Panc1 (cell line): ENCODE measurements at regions not wholly inside any gene's neighbourhood (a gene's known extent, or its start where the extent isn't known, plus 50 kb on each side); places are given as distances from the start of the nearest gene placed in this dataset.

ENCODE experiments used
- ATAC-seq: fragments of 200-7000 bp; cut with Tn5 transposase; 2 replicates; pipeline ENCODE4 v1.9.1; 2020; ENCODE audit warnings: mild to moderate bottlenecking, moderate library complexity
- BruUV-seq: library from RNA; stranded (reverse); fragments of 400-500 nt; replicated peaks from 2 replicates; lab custom pipeline; 2021; lab: Mats Ljungman, UMichigan
- CTCF ChIA-PET: fragments of 300-600 bp; sonication (Branson Sonifier 250); formaldehyde crosslinking; loops from one replicate; lab custom pipeline; 2022; ENCODE audit warnings: antibody characterized with exemption; lab: Charles Lee
- POLR2A ChIA-PET: fragments of 300-600 bp; sonication (Branson Sonifier 250); formaldehyde crosslinking; loops from one replicate; lab custom pipeline; 2022; ENCODE audit warnings: antibody characterized with exemption; lab: Charles Lee
- DNase-seq: peaks from one replicate; pipeline ENCODE4 v3.0.0-alpha.2; 2010; ENCODE audit warnings: low read depth, low spot score
- H3K27ac ChIP-seq: 2 replicates; pipeline ENCODE4 v1.5.1; 2011; ENCODE audit warnings: mild to moderate bottlenecking, low read length, inconsistent platforms
- H3K27me3 ChIP-seq: fragments of 200-500 bp; sonication (Bioruptor generic); 2 replicates; pipeline ENCODE4 v1.6.0; 2014; ENCODE audit warnings: low read length, inconsistent platforms; ENCODE audit not compliant: control insufficient read depth, insufficient read depth
- H3K36me3 ChIP-seq: fragments of 200-500 bp; sonication (Bioruptor generic); 2 replicates; pipeline ENCODE4 v1.5.1; 2014; ENCODE audit warnings: inconsistent platforms, mild to moderate bottlenecking, low read length, moderate library complexity; ENCODE audit not compliant: control insufficient read depth, insufficient read depth
- H3K4me1 ChIP-seq: 2 replicates; pipeline ENCODE4 v1.5.1; 2011; ENCODE audit warnings: inconsistent platforms, mild to moderate bottlenecking, low read length, moderate library complexity; ENCODE audit not compliant: control insufficient read depth, insufficient read depth
- H3K4me3 ChIP-seq, 2 experiments: 2 replicates each; pipeline ENCODE4 v1.5.1; 2011 to 2012; ENCODE audit warnings: low read depth in 2 of 2, low read length in 2 of 2, mild to moderate bottlenecking in 2 of 2, inconsistent platforms in 1 of 2, moderate library complexity in 1 of 2
- H3K9me3 ChIP-seq: fragments of 200-500 bp; sonication (Bioruptor generic); 2 replicates; pipeline ENCODE4 v1.5.1; 2014; ENCODE audit warnings: low read depth, mild to moderate bottlenecking, inconsistent platforms, low read length, moderate library complexity; ENCODE audit not compliant: control insufficient read depth, insufficient read depth
- CTCF ChIP-seq: fragments of 450-650 bp; IDR thresholded peaks from 2 replicates; pipeline ENCODE4 v1.5.1; 2017; ENCODE audit warnings: mild to moderate bottlenecking
- POLR2AphosphoS5 ChIP-seq: IDR thresholded peaks from 2 replicates; pipeline ENCODE4 v1.6.1; 2012; ENCODE audit warnings: mild to moderate bottlenecking, low read depth, low read length, moderate library complexity
- REST ChIP-seq, 2 experiments: IDR thresholded peaks; 2 replicates each; pipeline ENCODE4 v1.6.1; 2011 to 2012; ENCODE audit warnings: low read depth in 2 of 2, control low read depth in 1 of 2, low read length in 1 of 2, mild to moderate bottlenecking in 1 of 2, moderate library complexity in 1 of 2; ENCODE audit not compliant: insufficient read depth in 1 of 2
- SIN3A ChIP-seq: IDR thresholded peaks from 2 replicates; pipeline ENCODE4 v1.6.1; 2012; ENCODE audit warnings: low read depth, mild to moderate bottlenecking, low read length, moderate library complexity, borderline replicate concordance; ENCODE audit not compliant: insufficient read depth
- TCF7L2 ChIP-seq: IDR thresholded peaks from 2 replicates; pipeline ENCODE4 v1.6.1; 2011; ENCODE audit warnings: mild to moderate bottlenecking, low read depth, low read length, inconsistent platforms
- in situ Hi-C: cut with HindIII; loops from 2 replicates; pipeline ENCODE4 v1.10.0; 2016; ENCODE audit warnings: low sequenced_read_pairs, low pct_unique_long_range_greater_than_20kb
- intact Hi-C: fragments of 100-400 bp; cut with micrococcal nuclease; formaldehyde crosslinking; loops from one replicate; pipeline ENCODE4 v1.10.0; 2022; ENCODE audit not compliant: unreplicated experiment

GRCh38 chr7:53415816-53416215 lies 380.4 kb downstream of the POM121L12 start:
- no peak overlapping the region for H3K27ac ChIP-seq
- intact Hi-C loops, result no loop called here
- BruUV-seq, result no TSS peak
- no peak for ATAC-seq
- TF ChIP-seq POLR2AphosphoS5, result no peak
- no peak for TF ChIP-seq SIN3A
- TF ChIP-seq TCF7L2, result no peak
- TF ChIP-seq REST (IDR thresholded peaks at IDR 0.05; ENCODE audit: insufficient read depth in 1 of 2, low read depth in 2 of 2, low read length in 1 of 2), result no peak
- no peak for TF ChIP-seq CTCF
- no peak for DNase-seq
- in situ Hi-C loops, result no loop called here
- H3K4me1 ChIP-seq, result no peaks in the 10 kb centered on the region
- ChIA-PET POLR2A (no interaction called here), CTCF (no interaction called here)
- no peak overlapping the region for H3K4me3 ChIP-seq
- H3K36me3 ChIP-seq, result no peaks in the 10 kb centered on the region
- no peaks in the 10 kb centered on the region for H3K9me3 ChIP-seq
- no peaks in the 10 kb centered on the region for H3K27me3 ChIP-seq

GRCh38 chr7:53418834-53419482 lies 383.5 kb downstream of the POM121L12 start:
- H3K4me1 ChIP-seq, result no peaks in the 10 kb centered on the region
- CTCF ChIA-PET, result no interaction called here
- no TSS peak for BruUV-seq
- intact Hi-C loops, result no loop called here
- no peaks in the 10 kb centered on the region for H3K36me3 ChIP-seq
- H3K27ac ChIP-seq, result no peak overlapping the region
- DNase-seq (no peak), ATAC-seq (no peak)
- no peaks in the 10 kb centered on the region for H3K27me3 ChIP-seq
- POLR2A ChIA-PET, result no interaction called here
- TF ChIP-seq CTCF (no peak), POLR2AphosphoS5 (no peak), SIN3A (no peak), REST (IDR thresholded peaks at IDR 0.05; ENCODE audit: insufficient read depth in 1 of 2, low read depth in 2 of 2, low read length in 1 of 2) (no peak)
- in situ Hi-C loops, result no loop called here
- no peaks in the 10 kb centered on the region for H3K9me3 ChIP-seq
- no peak overlapping the region for H3K4me3 ChIP-seq
